Suppressor macrophage (primary cell): ENCODE measurements at regions not wholly inside any gene's neighbourhood (a gene's known extent, or its start where the extent isn't known, plus 50 kb on each side); places are given as distances from the start of the nearest gene placed in this dataset.
"Not testable (repeated sequence)": the region's sequence is repeated elsewhere in the genome, so short reads cannot be mapped to it uniquely, and the experiment has no call there.

Experiments used
- DNase-seq, 4 experiments: peaks; one replicate each; pipeline ENCODE4 v3.0.0-alpha.2; 2020 to 2022

- DNase-seq, result not testable (repeated sequence)
Observed at GRCh38 chr7:153958789-153959188, 93.4 kb upstream of the DPP6 start.

- DNase-seq, result not testable (repeated sequence)
Observed at GRCh38 chr7:153964481-153965112, 87.6 kb upstream of the DPP6 start.

- not testable (repeated sequence) for DNase-seq
Observed at GRCh38 chr7:153969016-153969415, 83.2 kb upstream of the DPP6 start.

GRCh38 chr7:153974603-153975002 lies 77.6 kb upstream of the DPP6 start:
- DNase-seq, result not testable (repeated sequence)

- not testable (repeated sequence) for DNase-seq
Observed at GRCh38 chr7:153976745-153977144, 75.5 kb upstream of the DPP6 start.

- DNase-seq, result not testable (repeated sequence)
Observed at GRCh38 chr7:153983186-153983585, 69.0 kb upstream of the DPP6 start.

GRCh38 chr7:153989066-153989627 lies 63.1 kb upstream of the DPP6 start:
- DNase-seq, result not testable (repeated sequence)

GRCh38 chr7:153989742-153990425 lies 62.3 kb upstream of the DPP6 start:
- not testable (repeated sequence) for DNase-seq

GRCh38 chr7:153991471-153991870 lies 60.7 kb upstream of the DPP6 start:
- not testable (repeated sequence) for DNase-seq

GRCh38 chr7:153993402-153993801 lies 58.8 kb upstream of the DPP6 start:
- not testable (repeated sequence) for DNase-seq

GRCh38 chr7:153998896-153999295 lies 53.3 kb upstream of the DPP6 start:
- DNase-seq, result not testable (repeated sequence)
